SJSA1 (cell line): ENCODE measurements at regions not wholly inside any gene's neighbourhood (a gene's known extent, or its start where the extent isn't known, plus 50 kb on each side); places are given as distances from the start of the nearest gene placed in this dataset.

ENCODE experiments used
- DNase-seq, 2 experiments: peaks; one replicate each; pipeline ENCODE4 v3.0.0-alpha.2; 2015 to 2020; ENCODE audit warnings: low spot score in 2 of 2, low read depth in 1 of 2
- H3K27ac ChIP-seq: fragments of 250-450 bp; sonication (Bioruptor Pico); 2 replicates; pipeline ENCODE4 v1.5.1; 2020; ENCODE audit warnings: mild to moderate bottlenecking, moderate library complexity
- H3K27me3 ChIP-seq: fragments of 250-450 bp; sonication (Bioruptor Pico); replicated peaks from 2 replicates; pipeline ENCODE4 v1.5.1; 2020; ENCODE audit warnings: mild to moderate bottlenecking, moderate library complexity
- H3K36me3 ChIP-seq: fragments of 250-450 bp; sonication (Bioruptor Pico); 2 replicates; pipeline ENCODE4 v1.5.1; 2020; ENCODE audit warnings: mild to moderate bottlenecking
- H3K4me1 ChIP-seq: fragments of 250-450 bp; sonication (Bioruptor Pico); replicated peaks from 2 replicates; pipeline ENCODE4 v1.6.1; 2021; ENCODE audit warnings: mild to moderate bottlenecking
- H3K4me3 ChIP-seq: fragments of 250-450 bp; sonication (Bioruptor Pico); 2 replicates; pipeline ENCODE4 v1.5.1; 2020; ENCODE audit warnings: mild to moderate bottlenecking
- H3K9me3 ChIP-seq: fragments of 250-450 bp; sonication (Bioruptor Pico); replicated peaks from 2 replicates; pipeline ENCODE4 v1.5.1; 2020; ENCODE audit warnings: mild to moderate bottlenecking

- no peak overlapping the region for H3K4me3 ChIP-seq
- no peak for DNase-seq
- H3K27me3 ChIP-seq: no peaks in the 10 kb centered on the region
- no peaks in the 10 kb centered on the region for H3K36me3 ChIP-seq
- no peaks in the 10 kb centered on the region for H3K9me3 ChIP-seq
- peaks cover 54% of the 10 kb centered on the region for H3K4me1 ChIP-seq
- peak overlapping the region; percentile 91 for H3K27ac ChIP-seq
These were observed 665.2 kb downstream of the TOX3 start for GRCh38 chr16:51881731-51882130.

- H3K36me3 ChIP-seq: no peaks in the 10 kb centered on the region
- H3K27me3 ChIP-seq: no peaks in the 10 kb centered on the region
- DNase-seq: peak; percentile 77 to 90
- H3K4me1 ChIP-seq: peaks cover 63% of the 10 kb centered on the region
- no peaks in the 10 kb centered on the region for H3K9me3 ChIP-seq
- no peak overlapping the region for H3K4me3 ChIP-seq
- peak overlapping the region; percentile 91 for H3K27ac ChIP-seq
These were observed 666.2 kb downstream of the TOX3 start for GRCh38 chr16:51880776-51881175.

GRCh38 chr16:51877686-51878085 lies 669.3 kb downstream of the TOX3 start:
- no peaks in the 10 kb centered on the region for H3K27me3 ChIP-seq
- H3K4me1 ChIP-seq: peaks cover 78% of the 10 kb centered on the region
- no peak for DNase-seq

GRCh38 chr16:51876934-51877333 lies 670.0 kb downstream of the TOX3 start:
- Histone ChIP-seq H3K36me3 (no peaks in the 10 kb centered on the region), H3K27me3 (no peaks in the 10 kb centered on the region), H3K27ac (peak overlapping the region; percentile 73), H3K9me3 (no peaks in the 10 kb centered on the region), H3K4me1 (peaks cover 71% of the 10 kb centered on the region), H3K4me3 (no peak overlapping the region)
- peak in 1 of 2 experiments; percentile 58 for DNase-seq

More at GRCh38 chr16:51877686-51878085, 669.3 kb downstream of the TOX3 start:
- Histone ChIP-seq H3K27ac (peak overlapping the region; percentile 73), H3K36me3 (no peaks in the 10 kb centered on the region), H3K4me3 (no peak overlapping the region), H3K9me3 (no peaks in the 10 kb centered on the region)

GRCh38 chr16:51876601-51876875 lies 670.4 kb downstream of the TOX3 start:
- Histone ChIP-seq H3K27me3 (no peaks in the 10 kb centered on the region), H3K4me1 (peaks cover 67% of the 10 kb centered on the region), H3K9me3 (no peaks in the 10 kb centered on the region), H3K36me3 (no peaks in the 10 kb centered on the region), H3K27ac (peak overlapping the region; percentile 73), H3K4me3 (no peak overlapping the region)
- no peak for DNase-seq

- H3K27ac ChIP-seq: peak overlapping the region; percentile 73
- H3K4me1 ChIP-seq: peaks cover 66% of the 10 kb centered on the region
- H3K36me3 ChIP-seq: no peaks in the 10 kb centered on the region
- H3K27me3 ChIP-seq: no peaks in the 10 kb centered on the region
- H3K4me3 ChIP-seq: no peak overlapping the region
- peak; percentile 59 to 82 for DNase-seq
- no peaks in the 10 kb centered on the region for H3K9me3 ChIP-seq
These were observed 670.9 kb downstream of the TOX3 start for GRCh38 chr16:51875834-51876600.

- DNase-seq: no peak
- Histone ChIP-seq H3K4me1 (peaks cover 41% of the 10 kb centered on the region), H3K27me3 (no peaks in the 10 kb centered on the region), H3K4me3 (no peak overlapping the region), H3K27ac (no peak overlapping the region), H3K9me3 (no peaks in the 10 kb centered on the region), H3K36me3 (no peaks in the 10 kb centered on the region)
These were observed 674.4 kb downstream of the TOX3 start for GRCh38 chr16:51872524-51872923.

GRCh38 chr16:51870296-51870854 lies 676.6 kb downstream of the TOX3 start:
- H3K27ac ChIP-seq: no peak overlapping the region
- no peak for DNase-seq

GRCh38 chr16:51869176-51869575 lies 677.8 kb downstream of the TOX3 start:
- H3K4me1 ChIP-seq: peaks cover 8% of the 10 kb centered on the region
- H3K36me3 ChIP-seq: no peaks in the 10 kb centered on the region
- no peak overlapping the region for H3K27ac ChIP-seq
- no peak overlapping the region for H3K4me3 ChIP-seq
- DNase-seq: no peak
- no peaks in the 10 kb centered on the region for H3K9me3 ChIP-seq
- H3K27me3 ChIP-seq: no peaks in the 10 kb centered on the region

More at GRCh38 chr16:51870296-51870854, 676.6 kb downstream of the TOX3 start:
- Histone ChIP-seq H3K4me3 (no peak overlapping the region), H3K27me3 (no peaks in the 10 kb centered on the region), H3K4me1 (peaks cover 20% of the 10 kb centered on the region), H3K9me3 (no peaks in the 10 kb centered on the region), H3K36me3 (no peaks in the 10 kb centered on the region)

GRCh38 chr16:51868631-51869030 lies 678.3 kb downstream of the TOX3 start:
- Histone ChIP-seq H3K36me3 (no peaks in the 10 kb centered on the region), H3K4me1 (peaks cover 8% of the 10 kb centered on the region), H3K9me3 (no peaks in the 10 kb centered on the region), H3K27me3 (no peaks in the 10 kb centered on the region), H3K27ac (no peak overlapping the region), H3K4me3 (no peak overlapping the region)
- DNase-seq: no peak

GRCh38 chr16:51867386-51868065 lies 679.4 kb downstream of the TOX3 start:
- H3K27ac ChIP-seq: no peak overlapping the region
- DNase-seq: no peak
- no peak overlapping the region for H3K4me3 ChIP-seq
- H3K27me3 ChIP-seq: no peaks in the 10 kb centered on the region
- no peaks in the 10 kb centered on the region for H3K9me3 ChIP-seq
- H3K36me3 ChIP-seq: no peaks in the 10 kb centered on the region
- peaks cover 8% of the 10 kb centered on the region for H3K4me1 ChIP-seq

- peaks cover 4% of the 10 kb centered on the region; the same call in 1 of the 2 replicates for H3K4me1 ChIP-seq
- no peaks in the 10 kb centered on the region for H3K27me3 ChIP-seq
- no peaks in the 10 kb centered on the region for H3K36me3 ChIP-seq
- no peaks in the 10 kb centered on the region for H3K9me3 ChIP-seq
- no peak for DNase-seq
- no peak overlapping the region for H3K4me3 ChIP-seq
- no peak overlapping the region for H3K27ac ChIP-seq
These were observed 682.4 kb downstream of the TOX3 start for GRCh38 chr16:51864575-51864974.

- H3K27me3 ChIP-seq: no peaks in the 10 kb centered on the region
- peak in 1 of 2 experiments; percentile 39 for DNase-seq
- H3K36me3 ChIP-seq: no peaks in the 10 kb centered on the region
- no peaks in the 10 kb centered on the region for H3K9me3 ChIP-seq
- H3K27ac ChIP-seq: peak overlapping the region; percentile 45
- H3K4me3 ChIP-seq: no peak overlapping the region
- H3K4me1 ChIP-seq: peaks cover 33% of the 10 kb centered on the region
These were observed 692.5 kb downstream of the TOX3 start for GRCh38 chr16:51854401-51854951.

- no peaks in the 10 kb centered on the region for H3K36me3 ChIP-seq
- no peaks in the 10 kb centered on the region for H3K9me3 ChIP-seq
These were observed 693.4 kb downstream of the TOX3 start for GRCh38 chr16:51853586-51853985.

More at GRCh38 chr16:51853586-51853985, 693.4 kb downstream of the TOX3 start:
- peak in 1 of 2 experiments; percentile 76 for DNase-seq
- H3K4me1 ChIP-seq: peaks cover 36% of the 10 kb centered on the region
- no peak overlapping the region for H3K4me3 ChIP-seq
- H3K27ac ChIP-seq: peak overlapping the region; percentile 45
- H3K27me3 ChIP-seq: no peaks in the 10 kb centered on the region
